Naive thymus-derived CD8-positive, alpha-beta T cell (primary cell): ENCODE measurements at regions not wholly inside any gene's neighbourhood (a gene's known extent, or its start where the extent isn't known, plus 50 kb on each side); places are given as distances from the start of the nearest gene placed in this dataset.
"Not testable (repeated sequence)": the region's sequence is repeated elsewhere in the genome, so short reads cannot be mapped to it uniquely, and the experiment has no call there.

Source experiments
- ATAC-seq, 2 donors: fragments of 150-1000 bp; cut with Tn5 transposase in 1 of 2; sonication (Bioruptor Pico), chemical (Tn5 transposase) in 1 of 2; 1 replicate in 1 of 2; 2 replicates in 1 of 2; pipeline ENCODE4 v1.10.0; 2021; ENCODE audit warnings: mild to moderate bottlenecking in 2 of 2, moderate library complexity in 2 of 2
- POLR2A ChIA-PET: fragments of 350-600 bp; sonication (Branson Sonifier 250); formaldehyde crosslinking; loops from one replicate; lab custom pipeline; 2021; ENCODE audit warnings: antibody characterized with exemption; lab: Charles Lee
- DNase-seq, 10 donors: peaks; one replicate each; pipeline versions ENCODE4 v3.0.0 to v3.0.0-alpha.2; 2020 to 2022
- H3K27ac Mint-ChIP-seq, 10 donors: one replicate each; pipeline ENCODE4 v1.8.0; 2020 to 2022; ENCODE audit warnings: mild to moderate bottlenecking in 10 of 10, mixed read lengths in 10 of 10, moderate library complexity in 4 of 10, inconsistent platforms in 1 of 10
- H3K27me3 Mint-ChIP-seq, 5 donors: one replicate each; pipeline ENCODE4 v1.8.0; 2021 to 2022; ENCODE audit warnings: mixed read lengths in 5 of 5
- H3K36me3 Mint-ChIP-seq, 3 donors: one replicate each; pipeline ENCODE4 v1.8.0; 2020 to 2022; ENCODE audit warnings: mixed read lengths in 3 of 3, mild to moderate bottlenecking in 2 of 3, inconsistent platforms in 1 of 3
- H3K4me1 Mint-ChIP-seq, 4 donors: one replicate each; pipeline ENCODE4 v1.8.0; 2021 to 2022; ENCODE audit warnings: mixed read lengths in 4 of 4
- H3K4me3 Mint-ChIP-seq, 10 donors: one replicate each; pipeline ENCODE4 v1.8.0; 2020 to 2022; ENCODE audit warnings: mild to moderate bottlenecking in 10 of 10, mixed read lengths in 10 of 10, moderate library complexity in 6 of 10, inconsistent platforms in 1 of 10
- H3K9me3 Mint-ChIP-seq, 9 donors: one replicate each; pipeline ENCODE4 v1.8.0; 2020 to 2022; ENCODE audit warnings: mixed read lengths in 9 of 9, mild to moderate bottlenecking in 3 of 9, inconsistent platforms in 1 of 9, moderate library complexity in 1 of 9

GRCh38 chr12:19896534-19896933, 457.2 kb downstream of the AEBP2 start:
- POLR2A ChIA-PET: no interaction called here
- peak overlapping the region in 1 of 10 donors; percentile 61 for H3K27ac Mint-ChIP-seq
- H3K27me3 Mint-ChIP-seq: peaks cover 0 to 10% (median 0%) of the 10 kb centered on the region in 5 donors
- peaks cover 0 to 4% (median 0%) of the 10 kb centered on the region in 9 donors for H3K9me3 Mint-ChIP-seq
- H3K36me3 Mint-ChIP-seq: no peaks in the 10 kb centered on the region
- no peak for DNase-seq
- no peak for ATAC-seq
- no peak overlapping the region for H3K4me3 Mint-ChIP-seq
- peaks cover 0 to 2% (median 0%) of the 10 kb centered on the region in 4 donors for H3K4me1 Mint-ChIP-seq

DNA sequence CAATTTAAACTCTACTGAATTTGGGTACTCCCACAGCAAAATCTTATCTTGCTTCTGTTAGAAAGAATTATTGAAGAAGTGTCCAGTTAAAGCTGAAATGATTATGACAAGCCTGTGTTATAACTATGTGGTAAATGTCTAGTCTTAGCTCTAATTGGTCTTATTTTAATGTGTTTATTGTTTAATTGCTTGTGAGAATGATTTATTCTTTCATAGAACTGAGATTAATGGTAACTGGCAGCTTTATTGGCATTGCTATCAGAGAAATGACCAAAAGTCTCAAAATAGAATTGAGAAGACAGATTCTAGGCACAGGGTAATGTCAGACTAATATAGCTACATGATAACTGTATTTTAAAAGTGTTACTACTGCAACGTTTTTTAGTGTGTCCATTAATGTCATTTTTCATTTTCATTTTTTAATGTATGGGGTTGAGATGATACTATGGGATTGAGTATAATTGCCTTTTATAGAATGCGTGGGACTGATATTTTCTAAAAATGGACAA, 458.7 kb downstream of the AEBP2 start:
- ATAC-seq (no peak), DNase-seq (no peak)
- Mint-ChIP-seq H3K36me3 (no peaks in the 10 kb centered on the region), H3K27me3 (peaks cover 0 to 10% (median 0%) of the 10 kb centered on the region in 5 donors), H3K4me1 (peaks cover 0 to 2% (median 0%) of the 10 kb centered on the region in 4 donors), H3K4me3 (no peak overlapping the region), H3K9me3 (peaks cover 0 to 4% (median 0%) of the 10 kb centered on the region in 9 donors), H3K27ac (no peak overlapping the region)
- POLR2A ChIA-PET: no interaction called here

GRCh38 chr12:19901841-19902240, 462.5 kb downstream of the AEBP2 start:
- no peak for ATAC-seq

GRCh38 chr12:19904819-19905218, 463.5 kb upstream of the PDE3A start:
- Mint-ChIP-seq H3K36me3 (no peaks in the 10 kb centered on the region), H3K4me1 (peaks cover 0 to 3% (median 0%) of the 10 kb centered on the region in 4 donors), H3K27me3 (no peaks in the 10 kb centered on the region), H3K9me3 (peaks cover 0 to 6% (median 0%) of the 10 kb centered on the region in 9 donors), H3K4me3 (no peak overlapping the region), H3K27ac (no peak overlapping the region)
- POLR2A ChIA-PET: no interaction called here
- DNase-seq (no peak), ATAC-seq (no peak)

More at GRCh38 chr12:19901841-19902240, 462.5 kb downstream of the AEBP2 start:
- POLR2A ChIA-PET: no interaction called here
- no peak for DNase-seq
- H3K4me1 Mint-ChIP-seq: no peaks in the 10 kb centered on the region
- no peak overlapping the region for H3K27ac Mint-ChIP-seq
- no peak overlapping the region for H3K4me3 Mint-ChIP-seq
- peaks cover 0 to 6% (median 0%) of the 10 kb centered on the region in 9 donors for H3K9me3 Mint-ChIP-seq
- H3K27me3 Mint-ChIP-seq: peaks cover 0 to under 1% (median 0%) of the 10 kb centered on the region in 5 donors
- no peaks in the 10 kb centered on the region for H3K36me3 Mint-ChIP-seq

DNA sequence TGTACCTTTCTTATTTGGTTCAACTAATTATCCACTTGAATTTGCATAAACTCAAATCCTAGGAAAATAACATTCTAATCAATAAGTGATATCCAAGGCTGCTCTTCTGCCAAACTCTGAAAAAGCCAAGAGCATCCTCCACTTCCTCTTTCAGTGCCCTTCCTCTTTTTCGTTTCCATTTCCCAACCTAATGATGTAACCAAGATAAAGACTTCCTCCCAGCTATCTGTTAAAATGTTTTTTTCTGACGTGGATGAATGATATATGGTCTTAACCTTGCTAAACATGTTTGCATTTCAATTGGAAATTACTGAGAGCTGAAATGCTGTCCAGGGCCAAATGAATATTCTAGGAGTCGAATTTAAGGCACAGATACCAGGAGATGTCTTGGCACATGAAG, 459.5 kb upstream of the PDE3A start:
- H3K27me3 Mint-ChIP-seq: no peaks in the 10 kb centered on the region
- peaks cover 0 to 3% (median 0%) of the 10 kb centered on the region in 9 donors for H3K9me3 Mint-ChIP-seq
- H3K27ac Mint-ChIP-seq: no peak overlapping the region
- H3K4me1 Mint-ChIP-seq: peaks cover 0 to 3% (median 0%) of the 10 kb centered on the region in 4 donors
- DNase-seq (no peak), ATAC-seq (no peak)
- no peak overlapping the region for H3K4me3 Mint-ChIP-seq
- H3K36me3 Mint-ChIP-seq: no peaks in the 10 kb centered on the region
- POLR2A ChIA-PET: no interaction called here

DNA sequence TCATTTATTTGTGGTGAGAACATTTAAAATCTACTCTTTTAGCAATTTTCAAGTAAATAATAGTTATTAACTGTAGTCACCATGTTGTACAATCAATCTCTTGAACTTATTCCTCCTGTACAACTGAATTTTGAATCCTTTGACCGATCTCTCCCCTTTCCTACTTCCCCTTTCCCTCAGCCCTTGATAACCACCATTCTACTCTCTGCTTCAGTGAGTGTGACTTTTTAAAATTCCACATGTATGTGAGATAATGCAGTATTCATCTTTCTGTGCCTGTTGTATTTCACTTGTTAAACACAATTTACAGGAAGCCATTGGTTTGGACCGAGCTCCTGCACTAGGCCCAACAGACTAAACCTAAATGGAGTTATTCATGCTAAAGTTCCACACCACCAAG, 458.9 kb upstream of the PDE3A start:
- ATAC-seq (no peak), DNase-seq (no peak)
- Mint-ChIP-seq H3K27ac (peak overlapping the region in 1 of 10 donors; percentile 8), H3K9me3 (peaks cover 0 to 3% (median 0%) of the 10 kb centered on the region in 9 donors), H3K27me3 (peaks cover 0 to under 1% (median 0%) of the 10 kb centered on the region in 5 donors), H3K4me3 (no peak overlapping the region), H3K4me1 (peaks cover 0 to 3% (median 0%) of the 10 kb centered on the region in 4 donors), H3K36me3 (no peaks in the 10 kb centered on the region)
- POLR2A ChIA-PET: no interaction called here

DNA sequence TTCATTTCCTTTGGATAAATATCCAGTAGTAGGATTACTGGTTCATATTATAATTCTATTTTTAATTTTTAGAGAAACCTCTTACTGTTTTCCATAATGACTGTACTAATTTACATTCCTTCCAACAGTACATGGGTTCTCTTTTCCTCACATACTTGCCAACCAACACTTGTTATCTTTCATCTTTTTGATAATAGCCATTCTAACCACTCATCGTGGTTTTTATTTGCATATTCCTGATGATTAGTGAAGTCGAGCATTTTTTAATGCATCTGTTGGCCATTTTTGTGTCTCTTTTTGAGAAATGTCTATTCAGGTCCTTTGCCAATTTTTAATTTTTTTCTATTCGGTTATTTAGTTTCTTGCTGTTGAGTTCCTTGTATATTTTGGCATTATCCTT, 457.7 kb upstream of the PDE3A start:
- no peak for DNase-seq
- Mint-ChIP-seq H3K4me1 (peaks cover 0 to 3% (median 0%) of the 10 kb centered on the region in 4 donors), H3K27me3 (peaks cover 0 to 2% (median 0%) of the 10 kb centered on the region in 5 donors), H3K27ac (no peak overlapping the region), H3K4me3 (no peak overlapping the region), H3K9me3 (no peaks in the 10 kb centered on the region), H3K36me3 (no peaks in the 10 kb centered on the region)
- ATAC-seq: no peak
- POLR2A ChIA-PET: no interaction called here

GRCh38 chr12:19912991-19913390, 455.3 kb upstream of the PDE3A start:
- Mint-ChIP-seq H3K27ac (no peak overlapping the region), H3K36me3 (no peaks in the 10 kb centered on the region), H3K9me3 (no peaks in the 10 kb centered on the region), H3K4me1 (peaks cover 0 to 4% (median 0%) of the 10 kb centered on the region in 4 donors), H3K27me3 (peaks cover 0 to 3% (median 0%) of the 10 kb centered on the region in 5 donors), H3K4me3 (no peak overlapping the region)
- ATAC-seq: no peak
- DNase-seq: no peak
- POLR2A ChIA-PET: no interaction called here

GRCh38 chr12:19915392-19916195, 452.7 kb upstream of the PDE3A start:
- H3K4me3 Mint-ChIP-seq: no peak overlapping the region
- no peaks in the 10 kb centered on the region for H3K36me3 Mint-ChIP-seq
- no peak for ATAC-seq
- DNase-seq: no peak
- POLR2A ChIA-PET: no interaction called here
- H3K4me1 Mint-ChIP-seq: peaks cover 0 to 1% (median 0%) of the 10 kb centered on the region in 4 donors
- peaks cover 0 to 3% (median 0%) of the 10 kb centered on the region in 9 donors for H3K9me3 Mint-ChIP-seq
- H3K27me3 Mint-ChIP-seq: peaks cover 0 to 3% (median 0%) of the 10 kb centered on the region in 5 donors
- H3K27ac Mint-ChIP-seq: no peak overlapping the region

DNA sequence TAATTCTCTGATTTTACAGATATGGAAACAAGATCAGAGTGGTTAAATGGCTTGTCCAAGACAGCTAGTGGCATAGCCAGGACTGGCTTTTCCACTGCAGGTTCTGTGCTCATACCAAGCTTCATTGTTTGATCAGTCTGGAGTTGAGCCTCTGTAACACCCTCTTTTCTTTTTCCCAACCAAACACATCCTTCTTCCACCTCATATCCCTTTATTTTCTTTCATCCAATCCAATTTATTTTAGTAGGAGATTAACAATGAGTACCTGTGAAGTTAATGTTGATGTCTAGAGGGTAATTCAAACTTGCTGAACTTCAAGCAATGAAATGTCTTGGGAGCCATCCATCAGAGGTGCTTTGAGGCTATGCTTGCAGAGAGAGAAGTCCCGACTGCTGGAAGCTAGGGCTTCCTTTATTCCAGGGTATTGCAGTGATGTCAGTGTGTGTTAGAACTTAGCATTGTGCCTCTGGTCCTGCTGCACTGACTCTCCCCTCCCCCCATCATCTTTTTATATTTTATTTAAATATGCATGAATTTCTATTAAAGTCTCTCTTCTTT, 452.1 kb upstream of the PDE3A start:
- H3K9me3 Mint-ChIP-seq: peaks cover 0 to 3% (median 0%) of the 10 kb centered on the region in 9 donors
- H3K27ac Mint-ChIP-seq: no peak overlapping the region
- DNase-seq: no peak
- ATAC-seq: no peak
- no peak overlapping the region for H3K4me3 Mint-ChIP-seq
- peaks cover 0 to 3% (median 0%) of the 10 kb centered on the region in 5 donors for H3K27me3 Mint-ChIP-seq
- POLR2A ChIA-PET: no interaction called here
- H3K4me1 Mint-ChIP-seq: peaks cover 0 to 1% (median 0%) of the 10 kb centered on the region in 4 donors
- no peaks in the 10 kb centered on the region for H3K36me3 Mint-ChIP-seq

GRCh38 chr12:19916974-19917373, 451.4 kb upstream of the PDE3A start:
- H3K36me3 Mint-ChIP-seq: no peaks in the 10 kb centered on the region
- POLR2A ChIA-PET: no interaction called here
- peaks cover 0 to 1% (median 0%) of the 10 kb centered on the region in 4 donors for H3K4me1 Mint-ChIP-seq
- H3K4me3 Mint-ChIP-seq: no peak overlapping the region
- peaks cover 0 to 3% (median 0%) of the 10 kb centered on the region in 9 donors for H3K9me3 Mint-ChIP-seq
- peaks cover 0 to 4% (median 2%) of the 10 kb centered on the region in 5 donors for H3K27me3 Mint-ChIP-seq
- ATAC-seq: no peak
- H3K27ac Mint-ChIP-seq: no peak overlapping the region
- DNase-seq: no peak

DNA sequence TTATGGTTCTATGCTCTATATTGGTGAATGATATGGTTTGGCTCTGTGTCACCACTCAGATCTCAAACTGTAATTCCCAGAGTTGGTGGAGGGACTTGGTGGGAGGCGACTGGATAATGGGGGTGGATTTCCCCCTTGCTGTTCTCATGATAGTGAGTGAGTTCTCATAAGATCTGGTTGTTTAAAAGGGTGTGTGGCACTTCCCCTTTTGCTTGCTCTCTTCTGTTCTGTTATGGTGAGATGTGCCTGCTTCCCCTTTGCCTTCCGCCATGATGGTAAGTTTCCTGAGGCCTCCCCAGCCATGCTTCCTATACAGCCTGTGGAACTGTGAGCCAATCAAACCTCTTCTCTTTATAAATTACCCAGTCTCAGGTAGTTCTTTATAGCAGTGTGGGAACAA, 446.6 kb upstream of the PDE3A start:
- POLR2A ChIA-PET, ATAC-seq, H3K36me3 Mint-ChIP-seq, DNase-seq, H3K27ac Mint-ChIP-seq, H3K4me1 Mint-ChIP-seq, H3K9me3 Mint-ChIP-seq, H3K27me3 Mint-ChIP-seq, H3K4me3 Mint-ChIP-seq: not testable (repeated sequence)

GRCh38 chr12:19922717-19923116, 445.6 kb upstream of the PDE3A start:
- no peak for DNase-seq
- POLR2A ChIA-PET: no interaction called here
- Mint-ChIP-seq H3K9me3 (peaks cover 0 to 3% (median 0%) of the 10 kb centered on the region in 9 donors), H3K4me1 (no peaks in the 10 kb centered on the region), H3K27ac (no peak overlapping the region), H3K36me3 (no peaks in the 10 kb centered on the region), H3K4me3 (no peak overlapping the region), H3K27me3 (peaks cover 0 to 8% (median 0%) of the 10 kb centered on the region in 5 donors)
- ATAC-seq: no peak
